GM19395 (cell line): ENCODE measurements at regions not wholly inside any gene's neighbourhood (a gene's known extent, or its start where the extent isn't known, plus 50 kb on each side); places are given as distances from the start of the nearest gene placed in this dataset.
"Not testable (repeated sequence)": the region's sequence is repeated elsewhere in the genome, so short reads cannot be mapped to it uniquely, and the experiment has no call there.

Experiments used
- ATAC-seq: cut with Tn5 transposase; IDR thresholded peaks from one replicate; pipeline ENCODE4 v1.9.1; 2021; ENCODE audit warnings: mild to moderate bottlenecking, moderate library complexity; ENCODE audit not compliant: unreplicated experiment

GRCh38 chr4:71204056-71204455 is 134.8 kb upstream of the SLC4A4 start:
- ATAC-seq: no peak

- no peak for ATAC-seq
Observed at GRCh38 chr4:71206763-71207162, 132.1 kb upstream of the SLC4A4 start.

GRCh38 chr4:71209161-71209560 is 129.7 kb upstream of the SLC4A4 start:
- ATAC-seq: no peak

GRCh38 chr4:71210823-71211222 is 128.0 kb upstream of the SLC4A4 start:
- ATAC-seq: no peak

- ATAC-seq: no peak
Observed at GRCh38 chr4:71211748-71212147, 127.1 kb upstream of the SLC4A4 start.

- ATAC-seq: no peak
Observed at GRCh38 chr4:71212216-71212615, 126.6 kb upstream of the SLC4A4 start.

GRCh38 chr4:71214578-71214977 is 124.2 kb upstream of the SLC4A4 start:
- no peak for ATAC-seq

GRCh38 chr4:71216316-71216959 is 122.4 kb upstream of the SLC4A4 start:
- ATAC-seq: no peak

GRCh38 chr4:71217688-71218087 is 121.1 kb upstream of the SLC4A4 start:
- ATAC-seq: no peak

- ATAC-seq: not testable (repeated sequence)
Observed at GRCh38 chr4:71220848-71221247, 118.0 kb upstream of the SLC4A4 start.

GRCh38 chr4:71221510-71222466 is 117.0 kb upstream of the SLC4A4 start:
- no peak for ATAC-seq

- ATAC-seq: no peak
Observed at GRCh38 chr4:71222661-71223060, 116.2 kb upstream of the SLC4A4 start.

GRCh38 chr4:71229477-71230270 is 109.1 kb upstream of the SLC4A4 start:
- peak; percentile 67 for ATAC-seq

GRCh38 chr4:71230271-71231128 is 108.3 kb upstream of the SLC4A4 start:
- no peak for ATAC-seq

GRCh38 chr4:71231129-71232055 is 107.4 kb upstream of the SLC4A4 start:
- ATAC-seq: no peak

- no peak for ATAC-seq
Observed at GRCh38 chr4:71232056-71232430, 106.8 kb upstream of the SLC4A4 start.

- no peak for ATAC-seq
Observed at GRCh38 chr4:71232846-71233245, 106.0 kb upstream of the SLC4A4 start.

GRCh38 chr4:71235311-71236201 is 103.3 kb upstream of the SLC4A4 start:
- no peak for ATAC-seq
